Amniotic epithelial cell (primary cell): ENCODE measurements at regions not wholly inside any gene's neighbourhood (a gene's known extent, or its start where the extent isn't known, plus 50 kb on each side); places are given as distances from the start of the nearest gene placed in this dataset.
"Not testable (repeated sequence)": the region's sequence is repeated elsewhere in the genome, so short reads cannot be mapped to it uniquely, and the experiment has no call there.

Source experiments
- DNase-seq: peaks from one replicate; pipeline ENCODE4 v3.0.0-alpha.2; 2010; ENCODE audit warnings: low read depth

- DNase-seq: no peak
Observed at GRCh38 chr15:96582473-96582872, 252.0 kb downstream of the NR2F2 start.

GRCh38 chr15:96583671-96584070 lies 253.2 kb downstream of the NR2F2 start:
- DNase-seq: no peak

GRCh38 chr15:96585484-96586386 lies 255.2 kb downstream of the NR2F2 start:
- no peak for DNase-seq

- DNase-seq: no peak
Observed at GRCh38 chr15:96586901-96587300, 256.4 kb downstream of the NR2F2 start.

GRCh38 chr15:96589864-96590263 lies 259.4 kb downstream of the NR2F2 start:
- no peak for DNase-seq

- DNase-seq: no peak
Observed at GRCh38 chr15:96593735-96594134, 263.2 kb downstream of the NR2F2 start.

GRCh38 chr15:96595951-96596350 lies 265.5 kb downstream of the NR2F2 start:
- DNase-seq: no peak

- DNase-seq: no peak
Observed at GRCh38 chr15:96598514-96598913, 268.0 kb downstream of the NR2F2 start.

GRCh38 chr15:96599268-96599667 lies 268.8 kb downstream of the NR2F2 start:
- no peak for DNase-seq

GRCh38 chr15:96600350-96600749 lies 269.9 kb downstream of the NR2F2 start:
- no peak for DNase-seq

GRCh38 chr15:96606617-96607016 lies 276.1 kb downstream of the NR2F2 start:
- DNase-seq: no peak

- DNase-seq: no peak
Observed at GRCh38 chr15:96610757-96611156, 280.3 kb downstream of the NR2F2 start.

- DNase-seq: no peak
Observed at GRCh38 chr15:96612917-96613316, 282.4 kb downstream of the NR2F2 start.

- no peak for DNase-seq
Observed at GRCh38 chr15:96619174-96619573, 288.7 kb downstream of the NR2F2 start.

- no peak for DNase-seq
Observed at GRCh38 chr15:96622714-96623113, 292.2 kb downstream of the NR2F2 start.

GRCh38 chr15:96625256-96625655 lies 294.8 kb downstream of the NR2F2 start:
- DNase-seq: no peak

GRCh38 chr15:96627031-96627568 lies 296.6 kb downstream of the NR2F2 start:
- DNase-seq: no peak

- no peak for DNase-seq
Observed at GRCh38 chr15:96629511-96629910, 299.0 kb downstream of the NR2F2 start.

- no peak for DNase-seq
Observed at GRCh38 chr15:96638793-96639192, 308.3 kb downstream of the NR2F2 start.

GRCh38 chr15:96645796-96646195 lies 315.3 kb downstream of the NR2F2 start:
- no peak for DNase-seq

GRCh38 chr15:96648866-96649265 lies 318.4 kb downstream of the NR2F2 start:
- no peak for DNase-seq

GRCh38 chr15:96657096-96657495 lies 326.6 kb downstream of the NR2F2 start:
- DNase-seq: no peak

GRCh38 chr15:96666979-96667378 lies 336.5 kb downstream of the NR2F2 start:
- not testable (repeated sequence) for DNase-seq

- DNase-seq: no peak
Observed at GRCh38 chr15:96670389-96670788, 339.9 kb downstream of the NR2F2 start.
